Islet precursor cell (in vitro differentiated cells): ENCODE measurements at regions not wholly inside any gene's neighbourhood (a gene's known extent, or its start where the extent isn't known, plus 50 kb on each side); places are given as distances from the start of the nearest gene placed in this dataset.

Experiments
- DNase-seq: peaks from one replicate; pipeline ENCODE4 v3.0.0-alpha.2; 2018

DNA sequence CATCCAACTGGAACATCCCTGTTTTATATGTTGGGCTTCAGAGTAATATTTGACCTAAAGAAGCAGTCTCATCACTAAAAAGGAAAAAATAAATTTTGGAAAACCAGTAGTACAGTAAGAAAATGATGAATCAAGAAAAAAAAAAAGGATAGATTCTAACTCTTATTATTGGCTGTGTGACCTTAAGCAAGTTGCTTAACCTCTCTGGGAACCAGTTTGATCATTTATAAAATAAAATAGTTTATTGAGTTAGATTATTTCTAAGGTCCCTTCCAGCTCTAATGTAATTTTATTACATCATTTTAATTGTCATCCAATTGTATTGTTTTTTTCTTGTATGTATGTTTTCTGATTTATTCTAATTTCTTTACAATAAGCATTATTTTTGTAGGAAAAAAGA lies 127.0 kb downstream of the PRELID2 start:
- DNase-seq = no peak

DNA sequence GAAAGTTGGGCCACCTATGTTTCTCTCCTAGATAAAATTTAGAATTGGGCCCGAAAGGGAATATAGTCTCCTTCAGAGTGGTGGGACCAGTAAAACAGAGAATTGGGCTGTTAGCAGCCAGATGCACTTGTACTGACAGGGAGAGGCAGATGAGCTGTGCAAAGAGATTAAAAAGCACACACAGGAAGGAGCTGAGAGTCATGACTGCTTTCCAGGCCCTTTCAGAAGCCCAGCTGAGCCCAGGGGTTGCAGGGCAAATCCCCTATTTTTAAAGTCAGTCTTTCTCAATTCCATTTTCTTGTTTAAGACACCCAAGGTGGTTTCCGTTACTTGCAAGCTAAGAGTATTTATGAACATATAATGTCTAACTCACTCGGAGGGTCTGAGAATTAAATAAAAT lies 130.4 kb downstream of the PRELID2 start:
- DNase-seq = no peak

DNA sequence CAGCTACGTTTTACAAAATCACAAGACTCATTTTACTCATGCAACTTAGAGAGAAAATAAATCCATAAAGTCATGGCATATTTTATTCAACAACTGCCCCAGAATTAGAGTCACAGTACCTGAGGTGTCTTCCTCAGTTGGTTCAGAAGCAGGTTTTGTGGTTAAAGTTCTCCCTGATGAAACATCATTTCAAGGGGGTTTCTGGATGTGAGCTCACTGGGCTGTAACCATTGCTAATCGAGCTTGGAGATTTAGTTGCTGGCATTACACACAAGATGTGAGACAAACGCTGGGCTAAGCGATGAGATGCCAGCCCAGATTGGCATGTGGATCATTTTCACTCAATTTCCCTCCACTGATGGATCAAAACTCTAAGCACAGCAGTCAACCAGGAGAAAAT lies 131.3 kb downstream of the PRELID2 start:
- no peak for DNase-seq

DNA sequence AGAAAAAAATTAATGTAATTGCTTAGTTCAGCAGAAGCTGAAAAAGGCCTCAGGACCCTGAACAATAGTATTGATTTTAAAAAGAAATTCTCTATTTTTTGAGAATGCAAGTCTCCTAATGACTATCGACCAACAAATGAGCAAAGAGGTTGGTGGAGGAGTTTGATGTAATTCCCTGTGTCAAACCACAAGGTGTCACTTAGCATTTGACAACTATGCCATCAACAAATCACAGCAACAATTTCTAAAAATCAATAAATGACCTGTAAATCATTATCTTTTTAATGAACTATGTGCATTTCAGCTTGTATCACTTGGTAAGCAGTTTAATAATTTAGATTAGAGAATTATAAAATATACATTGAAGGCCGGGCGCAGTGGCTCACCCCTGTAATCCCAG lies 133.7 kb downstream of the PRELID2 start:
- DNase-seq = no peak

DNA sequence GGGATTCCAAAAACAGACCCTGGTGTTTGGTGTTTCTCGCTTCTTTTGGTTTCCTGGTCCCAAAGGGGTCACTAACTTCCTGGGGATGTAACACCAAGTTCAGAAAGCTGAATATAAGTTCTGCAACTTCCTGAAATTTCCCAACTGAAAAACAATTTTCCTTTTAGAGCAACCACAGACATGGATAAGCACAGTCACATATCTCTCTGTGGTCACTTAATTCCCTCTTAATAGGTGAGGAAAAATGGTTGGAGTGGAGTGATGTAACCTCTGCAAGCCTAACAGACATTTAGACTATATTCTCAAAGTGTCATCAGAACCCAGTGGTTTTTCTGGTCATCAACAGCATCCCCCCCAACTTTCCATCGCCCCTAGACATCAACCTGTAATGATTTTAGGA lies 135.3 kb downstream of the PRELID2 start:
- no peak for DNase-seq

DNA sequence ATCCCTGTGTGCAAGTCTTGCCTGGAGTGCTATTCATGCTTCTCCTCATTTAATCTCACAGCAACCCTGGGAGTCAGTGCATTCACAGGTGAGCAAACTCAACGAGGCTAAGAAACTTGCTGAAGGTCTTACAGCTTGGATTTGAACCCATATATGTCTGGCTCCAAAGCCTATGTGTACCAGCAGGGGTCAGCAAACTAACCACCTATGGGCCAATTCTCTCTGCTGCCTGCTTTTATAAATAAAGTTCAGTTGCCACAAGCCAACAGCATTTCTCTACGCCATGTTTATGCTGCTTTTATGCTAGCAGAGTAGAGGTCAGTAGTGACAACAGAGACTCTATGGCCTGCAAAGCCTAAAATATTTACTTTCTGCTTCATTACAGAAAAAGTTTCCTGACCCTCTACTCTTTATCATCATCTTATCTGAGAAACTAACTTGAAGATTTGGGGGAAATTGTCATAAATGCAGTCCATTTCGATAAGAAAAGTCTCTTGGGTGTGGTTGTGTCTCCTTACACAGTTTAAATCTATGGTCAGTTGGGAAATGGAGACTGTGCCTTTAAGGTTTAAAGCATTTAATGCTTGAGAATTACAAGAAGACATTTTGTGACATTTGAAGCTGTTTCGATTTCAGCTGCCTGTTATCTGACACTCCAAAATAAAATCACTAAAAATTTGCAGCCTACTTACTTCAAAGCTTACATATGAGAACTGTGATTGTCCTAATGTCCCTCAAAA lies 137.7 kb downstream of the PRELID2 start:
- no peak for DNase-seq

DNA sequence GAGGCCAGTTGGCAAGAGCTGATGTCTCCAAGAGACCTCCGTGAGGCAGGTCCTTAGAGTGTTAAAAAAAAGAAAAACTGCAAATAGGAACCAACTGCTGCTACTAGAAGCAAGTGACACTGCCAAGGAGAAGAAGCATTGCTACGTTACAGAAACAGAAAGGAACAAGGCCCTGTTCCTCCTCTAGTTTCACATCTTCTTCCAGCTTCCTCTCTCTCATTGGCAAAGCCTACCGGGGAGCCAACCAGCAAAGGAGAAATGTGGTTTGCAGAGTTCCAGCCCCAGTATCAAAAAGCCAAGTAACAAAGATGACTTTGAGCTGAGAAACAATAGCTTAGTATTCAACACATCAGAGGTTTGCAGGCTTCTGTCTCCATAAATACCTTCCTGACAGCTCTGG lies 145.9 kb downstream of the PRELID2 start:
- DNase-seq = no peak

DNA sequence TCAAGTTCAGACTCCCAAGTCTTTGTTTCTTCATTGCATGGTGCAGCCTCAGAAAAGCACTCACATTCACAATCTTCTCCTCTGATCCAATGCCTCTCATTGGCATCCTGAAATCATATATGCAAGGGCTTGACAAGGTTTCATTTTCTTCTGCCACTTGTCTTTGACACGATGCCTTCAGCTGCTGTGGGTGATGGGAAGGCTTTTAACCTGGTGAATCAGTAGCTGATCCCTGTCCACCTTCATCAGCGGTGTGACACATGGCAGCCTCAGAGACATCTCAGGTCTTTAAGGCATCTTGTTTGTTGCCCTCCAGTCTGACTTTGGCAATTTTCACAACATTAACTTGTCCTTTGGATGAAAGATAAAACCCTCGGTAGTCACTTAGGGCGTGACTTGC lies 147.2 kb downstream of the PRELID2 start:
- no peak for DNase-seq

DNA sequence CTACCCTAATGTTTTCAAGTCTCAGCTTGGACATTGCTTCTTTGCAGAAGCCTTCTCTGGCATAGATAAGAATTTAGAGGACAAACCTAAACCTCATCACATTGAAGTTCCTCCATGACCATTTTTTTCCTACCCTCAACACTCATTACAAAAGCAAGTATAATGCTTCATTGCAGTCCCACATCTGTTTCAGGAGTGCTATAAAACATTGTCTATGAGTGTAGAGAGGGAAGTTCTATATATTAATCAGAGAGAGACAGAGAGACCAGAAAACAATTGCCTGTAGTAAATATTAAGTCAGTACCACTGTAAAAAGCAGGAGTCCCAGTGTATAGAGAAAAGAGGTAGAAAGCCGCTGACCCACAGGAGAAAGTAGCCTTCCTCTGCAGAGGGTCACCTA lies 149.7 kb downstream of the PRELID2 start:
- DNase-seq = no peak

DNA sequence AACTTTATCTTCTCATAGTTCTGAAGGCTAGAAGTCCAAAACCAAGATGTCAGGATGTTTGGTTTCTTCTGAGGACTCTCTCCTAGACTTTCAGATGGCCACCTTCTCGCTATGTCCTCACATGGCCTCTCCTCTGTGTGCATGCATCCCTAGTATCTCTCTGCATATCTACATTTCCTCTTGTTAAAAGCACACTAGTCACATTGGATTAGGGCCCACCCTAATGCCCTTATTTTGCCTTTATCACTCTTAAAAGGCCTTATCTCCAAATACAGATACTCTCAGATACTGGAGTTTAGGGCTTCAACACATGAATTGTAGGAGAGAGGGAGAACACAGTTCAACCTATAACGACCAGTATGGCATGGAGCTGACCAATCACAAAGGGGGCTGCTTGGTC lies 151.7 kb downstream of the PRELID2 start:
- DNase-seq = no peak

DNA sequence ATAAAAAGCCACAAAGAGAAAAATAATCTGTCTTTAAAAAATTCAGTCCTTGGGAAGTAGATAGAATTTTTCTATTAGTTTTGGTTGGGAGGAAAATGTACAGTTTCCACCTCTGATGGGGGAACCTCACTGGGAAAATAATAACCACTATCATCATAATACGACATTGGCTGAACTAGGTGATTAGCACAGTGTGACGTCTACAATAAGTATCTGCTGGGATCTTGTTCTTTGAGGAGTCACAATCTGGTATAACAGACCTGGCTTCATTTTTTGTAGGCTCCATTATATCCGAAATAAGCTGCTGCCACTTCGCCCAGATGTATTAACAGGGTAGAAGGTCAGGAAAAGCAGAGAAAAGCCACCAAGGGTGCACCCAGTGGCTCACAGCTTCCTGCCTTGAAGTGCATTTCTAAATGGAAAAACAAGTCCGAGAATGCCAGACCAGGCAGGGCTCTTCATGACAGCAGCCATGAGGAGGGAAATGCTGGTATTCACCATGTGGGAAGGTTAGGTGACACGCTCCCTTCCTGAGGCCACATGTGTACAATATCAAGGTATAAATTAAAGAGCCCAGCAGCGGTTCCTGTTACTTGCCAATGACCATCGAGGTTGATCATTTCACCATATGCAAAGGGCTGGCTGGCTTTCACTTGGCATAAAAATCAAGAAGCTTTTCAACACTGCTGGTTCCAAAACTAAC lies 152.8 kb downstream of the PRELID2 start:
- no peak for DNase-seq

DNA sequence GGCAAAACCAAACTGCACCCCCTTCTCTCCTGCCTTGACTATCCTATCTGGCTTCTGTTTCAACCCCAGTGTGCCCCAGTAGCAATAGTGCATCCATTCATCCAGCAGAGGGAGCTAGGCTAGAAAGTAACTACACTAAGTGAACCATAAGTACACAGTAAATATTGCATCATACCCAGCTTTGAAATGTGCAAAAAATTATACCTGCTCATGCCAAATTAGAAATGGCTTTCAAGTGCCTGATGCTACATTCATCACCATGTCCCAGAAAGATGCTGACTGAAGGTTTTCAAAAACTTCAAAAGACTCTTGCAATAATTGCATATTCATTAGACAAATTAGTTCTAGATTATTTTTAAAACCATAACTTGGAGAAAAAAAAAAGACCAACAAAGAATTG lies 153.5 kb downstream of the PRELID2 start:
- peak; percentile 72 for DNase-seq

DNA sequence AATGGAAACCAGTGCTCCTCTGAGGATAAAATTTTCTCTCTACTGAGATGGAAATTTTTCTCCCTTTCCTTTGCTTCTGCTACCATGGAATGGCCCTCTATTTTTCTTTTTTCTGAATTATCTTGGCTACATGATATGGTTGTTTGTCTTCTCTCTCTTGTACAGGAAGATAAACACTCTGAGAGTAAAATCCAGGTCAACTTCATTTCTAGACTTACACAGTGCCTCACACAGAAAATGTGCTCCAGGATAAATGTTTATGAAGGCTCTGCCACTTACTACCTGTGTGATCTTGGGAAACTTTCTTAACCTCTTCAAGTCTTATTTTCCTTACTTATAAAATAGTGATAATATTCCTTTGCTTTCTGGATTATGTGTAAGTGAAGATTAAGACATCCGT lies 153.9 kb downstream of the PRELID2 start:
- no peak for DNase-seq

DNA sequence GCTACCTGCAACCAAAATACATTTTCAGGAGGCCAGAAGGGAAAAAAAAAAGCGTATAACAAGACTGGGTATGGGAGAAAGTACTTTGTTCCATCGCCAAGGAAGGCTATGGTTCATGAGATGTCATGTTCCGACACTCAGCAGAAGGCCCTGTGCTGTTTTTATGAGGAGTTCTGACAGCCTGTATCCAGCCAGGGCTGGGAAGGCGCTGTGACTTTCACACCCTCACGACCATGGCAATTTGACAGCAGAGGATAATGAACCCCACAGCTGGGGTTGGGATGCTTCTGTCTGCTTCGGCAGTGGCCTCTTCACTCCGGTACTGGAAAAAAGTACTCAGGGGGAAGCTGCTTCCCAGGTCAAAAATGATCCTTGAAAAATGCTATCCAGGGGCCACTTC lies 154.4 kb downstream of the PRELID2 start:
- no peak for DNase-seq

DNA sequence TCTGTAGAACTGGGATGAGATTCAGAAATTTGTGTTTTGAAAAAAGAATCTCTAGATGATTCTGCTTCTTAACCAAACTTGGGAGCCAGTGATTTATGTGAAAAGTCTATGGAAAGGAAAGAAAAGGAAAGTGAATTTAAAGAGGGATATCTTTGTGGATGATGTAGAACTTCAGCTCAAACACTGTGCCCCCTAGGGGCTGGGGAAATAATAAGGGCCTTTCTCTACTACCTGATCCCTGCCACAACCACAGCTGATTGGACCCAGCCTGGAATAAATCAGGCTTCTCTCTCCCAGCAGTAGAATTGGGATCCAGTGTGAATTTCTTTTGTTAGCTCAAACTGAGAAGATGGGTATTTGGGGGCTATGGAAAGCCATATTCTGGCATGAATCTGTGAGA lies 155.0 kb downstream of the PRELID2 start:
- DNase-seq = no peak

DNA sequence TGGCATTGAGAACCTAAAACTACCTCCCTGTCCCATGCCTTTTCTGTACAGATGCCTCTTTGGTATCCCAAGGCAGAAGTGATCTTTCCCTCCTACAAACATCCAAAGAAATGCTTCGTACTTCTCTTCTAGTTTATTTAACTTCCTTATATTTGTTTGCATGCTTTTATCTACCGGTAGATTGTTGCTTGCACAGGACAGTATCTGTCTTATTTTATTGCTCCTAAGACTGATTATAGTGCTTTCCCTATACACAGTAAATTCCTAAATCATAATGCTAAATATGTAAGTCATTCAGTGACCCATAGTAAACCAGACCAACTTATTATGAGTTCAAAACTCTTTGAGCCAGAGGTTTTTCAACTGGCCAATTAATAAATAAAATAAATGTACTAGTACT lies 156.9 kb downstream of the PRELID2 start:
- no peak for DNase-seq

DNA sequence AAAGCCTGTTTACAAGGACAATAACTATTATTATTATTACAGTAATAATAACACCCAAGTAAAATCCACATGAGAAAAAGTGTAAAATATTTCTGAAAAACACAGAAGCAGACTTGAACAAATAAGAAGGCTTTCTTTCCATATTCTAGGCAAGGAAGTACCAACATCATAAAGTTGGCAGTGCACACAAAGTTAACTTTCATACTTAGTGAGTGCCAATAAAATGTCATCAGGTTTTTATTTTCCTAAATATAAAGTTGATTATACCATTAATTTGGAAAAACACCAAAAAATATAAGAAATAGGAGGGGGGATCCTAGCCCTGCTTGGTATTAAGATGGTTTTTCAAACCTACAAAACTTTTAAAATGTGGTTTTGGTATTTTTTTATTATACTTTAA lies 161.4 kb downstream of the PRELID2 start:
- no peak for DNase-seq

DNA sequence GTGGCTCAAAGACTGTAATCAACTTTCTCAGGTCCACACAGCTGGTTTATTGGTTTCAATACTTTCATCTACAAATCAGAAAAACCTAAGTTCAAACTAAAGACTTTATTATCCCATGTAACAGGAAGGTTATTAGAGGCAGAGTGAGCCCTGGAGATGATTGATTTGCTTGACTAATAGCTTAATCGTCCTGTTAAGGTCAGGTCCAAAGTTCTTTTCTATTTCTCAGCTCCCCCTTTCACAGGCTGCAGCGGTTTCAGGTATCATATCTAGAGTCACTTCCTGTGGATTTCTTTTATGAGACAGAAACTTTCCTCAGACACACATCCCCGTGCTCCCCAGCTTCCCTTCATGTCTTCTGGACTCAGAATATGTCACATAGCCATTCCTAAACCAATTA lies 166.4 kb downstream of the PRELID2 start:
- DNase-seq = no peak

DNA sequence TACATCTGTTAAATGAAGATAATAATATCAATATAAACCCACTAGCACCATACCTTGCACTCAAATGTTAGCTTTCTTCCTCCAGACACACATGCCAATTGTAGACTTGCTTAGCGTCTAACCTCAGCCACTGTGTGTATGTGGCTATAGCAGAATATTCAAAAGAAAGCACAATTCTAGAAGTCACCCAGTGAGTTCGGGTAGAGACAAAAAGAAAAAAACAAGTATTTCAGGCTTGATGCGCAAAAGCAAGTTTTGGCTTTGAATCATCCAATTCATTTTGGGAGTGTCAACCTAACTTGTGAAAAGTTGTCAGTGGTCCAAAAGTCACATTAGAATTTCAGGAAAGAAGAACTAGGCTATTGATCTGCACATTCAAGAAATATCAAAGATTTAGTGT lies 167.4 kb downstream of the PRELID2 start:
- no peak for DNase-seq

DNA sequence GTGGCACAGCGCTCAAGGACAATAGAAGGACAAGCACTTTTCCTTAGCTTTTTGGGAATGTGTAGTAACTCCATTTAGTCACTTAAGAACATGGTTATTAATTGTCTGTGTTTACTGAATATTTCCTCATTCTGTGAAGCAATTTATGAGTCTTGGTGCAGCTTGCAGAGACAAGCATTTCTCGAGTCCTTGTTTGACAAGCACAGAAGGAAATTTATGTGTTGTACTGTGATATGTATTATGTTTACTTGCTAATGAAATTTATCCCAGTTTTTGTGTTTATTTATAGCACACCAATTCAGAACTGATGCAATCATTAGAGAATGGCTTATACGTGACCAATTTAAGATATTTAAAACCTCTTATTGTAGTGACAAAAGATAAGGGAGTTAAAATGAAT lies 168.6 kb downstream of the PRELID2 start:
- no peak for DNase-seq

DNA sequence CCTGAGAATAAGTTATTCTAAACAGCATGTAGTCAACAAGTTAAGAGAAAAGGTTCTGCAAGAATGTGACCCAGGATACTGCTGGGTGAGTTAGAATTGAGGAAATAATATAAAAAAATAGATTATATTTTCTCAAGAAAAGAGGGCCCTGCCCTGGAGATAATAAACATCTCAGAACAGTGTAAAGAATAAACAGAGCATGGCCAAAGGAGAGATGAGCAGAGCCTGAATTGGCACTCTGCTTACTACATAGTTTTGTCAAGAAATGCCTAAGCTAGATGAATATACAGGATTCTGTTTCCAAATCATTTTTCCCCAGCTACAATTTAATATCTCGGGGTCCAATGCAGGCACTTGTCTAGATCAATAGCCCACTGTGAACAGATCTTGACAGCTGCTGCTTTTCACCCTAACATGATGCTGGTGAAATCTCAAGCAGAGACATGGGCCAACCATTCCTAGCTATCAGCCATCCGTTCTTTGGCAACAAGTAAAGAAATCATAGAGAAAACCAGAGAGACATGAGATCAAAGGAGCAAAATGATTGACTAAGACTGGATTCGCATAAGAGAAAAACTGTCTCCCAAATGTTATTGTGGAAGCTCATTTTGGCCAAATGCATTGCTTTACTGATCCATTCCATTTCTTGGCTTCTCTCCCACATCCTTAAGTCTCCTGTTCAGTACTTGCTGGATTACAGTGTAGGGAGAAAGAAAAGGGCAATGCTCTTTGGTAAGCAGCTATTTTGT lies 173.2 kb downstream of the PRELID2 start:
- no peak for DNase-seq

DNA sequence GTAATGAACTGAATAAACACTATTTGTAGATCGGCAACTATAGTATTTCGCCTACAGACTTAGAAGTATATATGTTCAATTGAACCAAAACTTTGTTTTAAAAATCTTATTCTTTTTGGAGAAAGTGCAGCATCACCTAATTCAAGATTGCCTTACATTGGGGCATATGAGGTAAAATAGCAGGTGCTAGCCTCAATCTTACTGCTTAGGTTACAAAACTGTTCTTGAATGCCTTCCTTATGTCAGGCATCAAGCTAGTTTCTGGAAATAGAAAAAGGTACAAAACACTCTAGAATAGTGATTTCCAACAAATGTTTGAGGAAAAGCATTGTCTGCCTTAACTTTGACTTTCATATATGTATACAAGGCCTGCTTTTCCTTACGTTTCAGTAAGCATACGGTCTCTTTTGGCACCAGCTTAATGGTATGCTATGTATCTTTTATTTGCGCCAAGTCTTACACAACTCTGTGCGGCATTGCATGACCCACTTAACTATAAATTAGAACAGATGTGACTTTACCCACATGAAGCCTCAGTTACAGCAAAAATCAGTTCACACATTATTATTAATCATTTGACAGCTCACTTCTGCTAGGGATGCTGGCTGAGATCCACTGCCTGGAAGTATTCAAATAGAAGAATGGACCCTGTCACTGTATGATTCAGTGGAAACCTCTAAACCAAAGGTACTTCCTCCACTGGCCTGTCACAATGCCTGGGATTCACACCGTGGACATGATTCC lies 174.1 kb downstream of the PRELID2 start:
- no peak for DNase-seq

DNA sequence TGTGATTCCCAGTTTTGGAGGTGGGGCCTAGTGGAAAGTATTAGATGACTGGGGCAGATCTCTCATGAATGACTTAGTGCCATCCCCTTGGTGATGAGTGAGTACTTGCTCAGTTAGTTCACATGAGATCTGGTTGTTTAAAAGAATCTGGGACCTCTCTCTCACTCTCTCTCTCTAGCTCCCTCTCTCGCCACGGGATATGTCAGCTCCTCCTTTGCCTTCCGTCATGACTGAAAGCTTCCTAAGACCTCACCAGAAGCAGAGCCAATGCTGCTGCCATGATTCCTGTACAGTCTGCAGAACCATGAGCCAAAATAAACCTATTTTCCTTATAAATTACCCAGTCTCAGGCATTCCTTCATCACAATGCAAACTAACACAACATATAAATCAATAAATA lies 176.7 kb downstream of the PRELID2 start:
- DNase-seq = no peak
